Stimulated activated CD8-positive, alpha-beta memory T cell treated with anti-CD3 and anti-CD28 coated beads, Interleukin-4, amount 100 ng/mL, for 4 hours (primary cell): ENCODE measurements at regions not wholly inside any gene's neighbourhood (a gene's known extent, or its start where the extent isn't known, plus 50 kb on each side); places are given as distances from the start of the nearest gene placed in this dataset.

Experiments
- DNase-seq, 2 donors: peaks; one replicate each; pipeline ENCODE4 v3.0.0-alpha.2; 2020; ENCODE audit warnings: low read depth in 2 of 2, low spot score in 1 of 2

GRCh38 chr4:15130441-15130840, 128.2 kb downstream of the CPEB2 start:
- no peak for DNase-seq

GRCh38 chr4:15131551-15131950, 129.3 kb downstream of the CPEB2 start:
- DNase-seq = no peak

DNA sequence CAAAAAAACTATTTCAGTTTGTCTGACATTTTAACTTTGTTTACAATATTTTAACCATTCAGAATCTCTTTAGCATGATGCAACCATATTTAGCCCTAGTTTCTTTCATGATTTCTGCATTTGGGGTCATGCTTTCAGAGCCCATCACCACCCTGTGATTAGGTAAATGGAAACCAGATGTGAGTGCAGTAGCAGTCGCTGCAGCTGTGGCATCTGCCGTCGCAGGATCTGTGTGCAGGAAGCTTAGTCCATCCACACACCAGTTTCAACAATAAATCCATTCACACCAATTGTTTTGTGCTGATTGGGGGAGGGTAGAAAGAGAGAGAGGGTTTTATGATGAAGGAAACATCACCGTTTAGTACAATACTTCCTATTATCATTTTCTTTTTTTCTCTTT, 130.5 kb downstream of the CPEB2 start:
- no peak for DNase-seq

DNA sequence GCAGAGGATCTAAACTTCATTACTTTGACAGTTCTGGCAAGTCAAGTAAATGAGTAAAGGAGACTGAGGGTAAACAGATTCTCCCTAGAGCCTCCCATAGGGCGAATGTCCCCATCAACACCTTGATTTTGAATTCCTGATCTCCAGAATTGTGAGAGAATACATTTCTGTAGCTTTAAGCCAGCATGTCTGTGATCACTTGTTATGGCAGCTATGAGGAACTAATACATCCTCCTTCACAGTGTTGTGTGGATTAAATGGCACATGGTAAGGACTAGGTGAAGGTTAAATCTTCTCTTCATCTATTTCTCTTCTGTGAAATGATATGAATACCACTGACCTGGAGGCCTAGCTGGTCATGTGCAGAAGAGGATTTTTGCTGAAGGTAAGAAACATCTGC, 137.3 kb downstream of the CPEB2 start:
- no peak for DNase-seq

- no peak for DNase-seq
Observed at GRCh38 chr4:15142201-15142600, 139.9 kb downstream of the CPEB2 start.

DNA sequence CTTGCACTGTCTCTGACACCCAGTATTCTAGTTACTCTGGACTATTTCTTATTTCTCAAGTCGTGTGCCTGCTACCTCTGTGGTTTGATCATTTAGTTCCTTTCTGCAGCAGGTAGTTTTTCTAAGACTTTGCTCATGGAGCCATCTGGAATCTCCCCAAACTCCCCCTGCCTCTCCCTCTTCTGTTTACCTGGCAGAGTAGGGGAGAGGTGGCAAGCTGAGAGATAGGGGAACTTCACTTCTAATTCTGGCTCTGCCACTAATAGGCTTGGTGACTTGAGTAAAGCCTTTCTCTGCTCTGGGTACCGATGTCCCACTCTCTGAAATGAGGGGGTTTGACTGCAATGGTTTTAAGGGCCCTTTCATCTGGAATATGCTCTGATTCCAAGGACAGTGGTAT, 141.3 kb downstream of the CPEB2 start:
- DNase-seq = no peak

GRCh38 chr4:15144249-15144966, 142.1 kb downstream of the CPEB2 start:
- no peak for DNase-seq

DNA sequence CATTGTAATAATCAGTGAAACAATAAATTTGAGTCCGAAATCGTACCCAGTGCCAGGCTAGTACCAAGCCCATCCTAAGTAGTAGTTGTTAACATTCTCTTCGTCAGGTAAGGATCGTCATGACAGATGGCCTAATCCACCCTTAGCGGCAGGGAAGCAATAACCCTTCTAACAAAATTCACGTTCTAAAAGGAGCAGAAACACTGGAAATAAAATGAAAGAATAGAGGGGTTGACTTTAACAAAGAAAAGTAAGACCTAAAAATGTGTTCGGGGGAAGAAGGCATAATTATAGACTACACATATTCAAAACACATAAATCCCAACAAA, 142.7 kb downstream of the CPEB2 start:
- no peak for DNase-seq

- no peak for DNase-seq
Observed at GRCh38 chr4:15145709-15146108, 143.4 kb downstream of the CPEB2 start.

GRCh38 chr4:15147714-15148113, 145.4 kb downstream of the CPEB2 start:
- DNase-seq = no peak

DNA sequence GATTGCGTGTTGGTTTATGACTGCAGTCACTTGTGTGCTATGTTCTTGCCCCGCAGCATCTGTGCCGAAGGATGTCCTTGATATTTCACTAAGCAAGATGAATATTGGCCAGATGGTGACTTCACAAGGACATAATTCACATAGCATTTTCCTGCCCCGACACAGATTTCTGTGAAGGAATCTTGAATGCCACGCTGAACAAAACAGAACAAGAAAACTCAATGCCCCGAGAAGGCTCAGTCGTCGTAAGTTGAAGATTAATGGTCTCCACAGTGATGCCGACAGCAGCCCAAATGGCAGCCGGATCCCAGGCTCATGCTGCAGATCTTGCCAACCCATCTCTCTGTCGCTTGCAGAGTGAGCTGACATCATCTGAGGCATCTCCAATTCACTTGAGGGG, 145.9 kb downstream of the CPEB2 start:
- no peak for DNase-seq

GRCh38 chr4:15148691-15149090, 146.4 kb downstream of the CPEB2 start:
- DNase-seq = no peak

- DNase-seq = no peak
Observed at GRCh38 chr4:15149234-15149838, 147.1 kb downstream of the CPEB2 start.

DNA sequence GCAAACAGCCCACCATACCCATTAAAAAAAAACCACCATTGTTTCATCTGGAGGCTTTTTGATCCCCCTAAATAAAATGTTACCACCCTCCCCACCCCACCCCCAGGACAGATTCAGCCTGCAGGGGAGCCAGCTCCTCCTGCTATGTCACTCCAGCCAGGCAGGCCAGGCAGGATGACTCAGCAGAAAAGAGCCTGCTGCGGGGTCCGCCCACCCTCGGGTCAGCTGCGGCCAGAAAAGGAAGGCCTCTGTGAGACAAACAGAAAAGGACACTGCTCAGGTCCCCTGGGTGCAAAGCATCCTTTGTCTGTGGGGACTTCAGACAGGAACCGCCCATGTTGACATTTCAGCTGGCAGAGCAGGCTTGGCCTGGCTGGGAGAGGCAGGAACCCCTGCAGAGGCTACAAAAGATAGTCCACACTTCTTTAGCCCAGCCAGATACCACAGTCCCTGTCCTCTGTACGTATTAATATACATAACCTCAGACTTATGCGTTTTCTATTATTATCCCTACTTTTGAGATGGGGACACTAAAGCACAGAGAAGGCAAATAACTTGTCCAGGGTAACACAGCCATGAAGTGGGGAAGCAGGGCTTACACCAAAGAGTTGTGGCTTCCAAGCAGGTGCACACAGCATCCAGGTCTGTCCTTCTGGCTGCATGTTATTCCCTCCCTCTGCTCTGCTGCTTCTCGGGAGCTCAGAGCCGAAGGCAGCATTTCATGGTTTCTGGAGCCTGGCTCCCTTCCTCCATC, 147.7 kb downstream of the CPEB2 start:
- no peak for DNase-seq

DNA sequence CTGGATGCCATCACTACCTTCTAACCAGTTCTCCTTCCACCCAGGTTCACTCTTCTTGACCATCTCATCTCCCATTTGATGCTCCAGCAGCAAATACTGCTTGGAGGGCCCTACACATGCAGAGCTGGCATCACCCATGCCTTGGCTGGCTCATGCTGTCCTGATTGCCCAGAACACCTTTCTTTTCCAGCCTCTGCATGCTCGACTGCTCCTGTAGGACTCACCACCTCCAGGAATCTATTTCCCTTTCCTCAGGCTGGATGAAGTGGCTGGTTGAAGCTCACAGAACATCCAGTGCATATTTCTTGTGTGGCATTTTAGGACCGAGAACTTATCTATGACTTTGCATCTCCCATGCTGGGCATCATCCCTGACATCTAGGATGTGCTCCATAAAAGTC, 148.3 kb downstream of the CPEB2 start:
- no peak for DNase-seq

- DNase-seq = no peak
Observed at GRCh38 chr4:15151033-15151432, 148.8 kb downstream of the CPEB2 start.

DNA sequence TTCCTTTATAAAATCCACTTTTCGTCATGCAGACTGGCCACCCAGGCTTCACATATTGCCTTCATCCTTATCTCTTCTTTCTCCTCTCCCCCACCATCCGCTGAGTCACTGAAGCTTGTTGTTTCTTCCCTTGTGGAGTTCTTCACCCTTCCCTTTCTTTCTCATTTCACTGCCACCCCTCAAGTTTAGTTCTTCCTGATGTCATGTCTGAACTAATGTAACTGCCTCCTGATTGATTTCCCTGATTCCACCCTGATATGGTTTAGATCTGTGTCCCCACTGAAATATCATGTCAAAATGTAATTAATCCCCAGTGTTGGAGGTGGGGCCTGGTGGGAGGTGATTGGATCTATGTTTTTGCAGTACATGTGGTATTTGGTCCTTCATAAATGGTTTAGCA, 151.4 kb downstream of the CPEB2 start:
- no peak for DNase-seq

- no peak for DNase-seq
Observed at GRCh38 chr4:15158406-15159091, 156.3 kb downstream of the CPEB2 start.

DNA sequence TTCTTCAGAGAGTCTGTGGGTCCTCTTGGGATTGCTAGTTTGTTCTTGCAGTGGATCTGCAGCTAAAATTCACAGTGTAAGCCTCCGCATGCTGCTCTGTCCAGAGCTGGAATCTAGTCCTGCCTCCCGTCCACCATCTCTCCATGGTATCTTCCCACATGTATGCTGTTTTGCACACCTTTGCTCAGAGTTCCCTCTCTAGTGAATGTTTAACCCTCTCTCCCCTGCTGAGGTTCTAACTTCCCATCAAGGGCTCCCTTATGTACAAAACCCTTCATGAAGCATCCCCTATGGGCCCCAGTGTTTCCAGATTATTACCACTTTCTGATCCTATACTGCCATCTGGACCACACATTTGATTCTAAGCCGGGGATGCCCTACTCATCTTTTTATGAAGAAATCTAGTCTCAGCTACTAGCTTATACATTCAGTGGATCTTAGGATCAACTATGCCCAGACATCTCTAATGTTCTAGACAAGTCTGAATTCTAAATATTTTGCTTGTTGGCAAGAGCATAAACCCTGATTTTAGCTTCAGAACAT, 157.3 kb downstream of the CPEB2 start:
- no peak for DNase-seq

DNA sequence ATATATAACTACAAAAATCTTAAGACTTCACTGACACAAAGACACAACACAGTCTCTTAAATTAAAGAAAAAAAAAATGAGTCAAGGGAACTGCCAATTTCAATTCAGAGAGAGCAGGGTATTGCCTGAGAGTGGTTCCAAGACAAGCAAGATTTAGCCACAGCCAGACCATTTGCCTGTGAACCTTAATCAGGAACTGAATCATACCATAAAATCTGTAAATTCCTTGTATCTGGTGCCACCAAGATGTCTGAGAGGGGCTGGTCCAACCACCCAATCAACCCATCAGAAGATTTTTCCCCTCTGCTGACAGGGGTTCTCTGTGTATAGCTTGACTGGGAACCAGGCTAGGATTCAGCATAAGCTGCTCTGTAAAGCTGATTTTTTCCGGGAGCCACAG, 159.2 kb downstream of the CPEB2 start:
- DNase-seq = no peak

- no peak for DNase-seq
Observed at GRCh38 chr4:15162046-15162445, 159.8 kb downstream of the CPEB2 start.
